ENCODE measurements at regions not wholly inside any gene's neighbourhood (a gene's known extent, or its start where the extent isn't known, plus 50 kb on each side); places are given as distances from the start of the nearest gene placed in this dataset.

- Histone ChIP-seq H3K36me3 (no peaks in the 10 kb centered on the region), H3K9me3 (no peaks in the 10 kb centered on the region), H3K27me3 (no peaks in the 10 kb centered on the region), H3K4me3 (no peak overlapping the region), H3K27ac (no peak overlapping the region), H3K4me1 (no peaks in the 10 kb centered on the region)
- TF ChIP-seq CTCF (IDR thresholded peaks at IDR 0.05), result no peak
- TF ChIP-seq POLR2A (IDR thresholded peaks at IDR 0.05), result no peak
- no peak for DNase-seq
Measured at GRCh38 chr4:62414563-62414962, 1214.4 kb downstream of the ADGRL3 start.

- H3K9me3 ChIP-seq, result no peaks in the 10 kb centered on the region
- no peak overlapping the region for H3K27ac ChIP-seq
- H3K4me1 ChIP-seq, result no peaks in the 10 kb centered on the region
- H3K27me3 ChIP-seq, result no peaks in the 10 kb centered on the region
- DNase-seq, result no peak
- TF ChIP-seq CTCF (IDR thresholded peaks at IDR 0.05), result no peak
- TF ChIP-seq POLR2A (IDR thresholded peaks at IDR 0.05), result no peak
- no peak overlapping the region for H3K4me3 ChIP-seq
- H3K36me3 ChIP-seq, result no peaks in the 10 kb centered on the region
Measured at GRCh38 chr4:62410371-62411003, 1210.4 kb downstream of the ADGRL3 start.

GRCh38 chr4:62408454-62408853, 1208.3 kb downstream of the ADGRL3 start:
- no peaks in the 10 kb centered on the region for H3K4me1 ChIP-seq
- DNase-seq, result no peak
- no peaks in the 10 kb centered on the region for H3K27me3 ChIP-seq
- TF ChIP-seq POLR2A (IDR thresholded peaks at IDR 0.05), result no peak
- no peak for TF ChIP-seq CTCF (IDR thresholded peaks at IDR 0.05)
- H3K9me3 ChIP-seq, result no peaks in the 10 kb centered on the region
- H3K27ac ChIP-seq, result no peak overlapping the region
- H3K4me3 ChIP-seq, result no peak overlapping the region
- H3K36me3 ChIP-seq, result no peaks in the 10 kb centered on the region

GRCh38 chr4:62407534-62407933, 1207.4 kb downstream of the ADGRL3 start:
- no peak for DNase-seq
- Histone ChIP-seq H3K27ac (no peak overlapping the region), H3K9me3 (no peaks in the 10 kb centered on the region)

GRCh38 chr4:62402088-62402806, 1202.1 kb downstream of the ADGRL3 start:
- H3K9me3 ChIP-seq, result no peaks in the 10 kb centered on the region
- no peak for TF ChIP-seq CTCF (IDR thresholded peaks at IDR 0.05)
- TF ChIP-seq POLR2A (IDR thresholded peaks at IDR 0.05), result no peak
- no peak overlapping the region for H3K4me3 ChIP-seq
- H3K36me3 ChIP-seq, result no peaks in the 10 kb centered on the region
- no peak for DNase-seq
- H3K27me3 ChIP-seq, result no peaks in the 10 kb centered on the region
- H3K4me1 ChIP-seq, result no peaks in the 10 kb centered on the region
- H3K27ac ChIP-seq, result no peak overlapping the region

More at GRCh38 chr4:62407534-62407933, 1207.4 kb downstream of the ADGRL3 start:
- Histone ChIP-seq H3K4me1 (no peaks in the 10 kb centered on the region), H3K4me3 (no peak overlapping the region), H3K27me3 (no peaks in the 10 kb centered on the region), H3K36me3 (no peaks in the 10 kb centered on the region)
- TF ChIP-seq POLR2A (IDR thresholded peaks at IDR 0.05) (no peak), CTCF (IDR thresholded peaks at IDR 0.05) (no peak)

Data from Peyer's patch (tissue), 4 donors.